DMS153 treated with DMSO at 0.1 percent for 48 hours (cell line): ENCODE measurements at regions not wholly inside any gene's neighbourhood (a gene's known extent, or its start where the extent isn't known, plus 50 kb on each side); places are given as distances from the start of the nearest gene placed in this dataset.
"Not testable (repeated sequence)": the region's sequence is repeated elsewhere in the genome, so short reads cannot be mapped to it uniquely, and the experiment has no call there.

ENCODE experiments used
- DNase-seq: peaks from one replicate; lab custom pipeline; 2025; ENCODE audit not compliant: unreplicated experiment; lab: John Stamatoyannopoulos, UW

DNA sequence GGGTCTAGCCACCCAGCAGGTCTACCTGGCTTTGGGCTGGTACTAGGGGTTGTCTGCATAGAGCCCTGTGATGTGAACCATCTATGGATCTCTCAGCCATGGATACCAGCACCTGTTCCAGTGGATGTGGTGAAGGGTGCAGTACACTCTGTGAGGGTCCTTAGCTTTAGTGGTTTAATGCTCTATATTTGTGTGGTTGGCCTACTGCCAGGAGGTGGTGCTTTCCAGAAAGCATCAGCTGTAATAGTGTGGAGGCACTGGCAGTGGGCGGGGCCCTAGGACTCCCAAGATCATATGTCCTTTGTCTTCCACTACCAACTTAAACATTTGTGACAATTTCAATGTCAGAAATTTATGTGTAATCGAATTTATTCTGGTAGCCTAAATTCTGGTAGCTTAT lies 1065.1 kb downstream of the RPIA start:
- DNase-seq = not testable (repeated sequence)

DNA sequence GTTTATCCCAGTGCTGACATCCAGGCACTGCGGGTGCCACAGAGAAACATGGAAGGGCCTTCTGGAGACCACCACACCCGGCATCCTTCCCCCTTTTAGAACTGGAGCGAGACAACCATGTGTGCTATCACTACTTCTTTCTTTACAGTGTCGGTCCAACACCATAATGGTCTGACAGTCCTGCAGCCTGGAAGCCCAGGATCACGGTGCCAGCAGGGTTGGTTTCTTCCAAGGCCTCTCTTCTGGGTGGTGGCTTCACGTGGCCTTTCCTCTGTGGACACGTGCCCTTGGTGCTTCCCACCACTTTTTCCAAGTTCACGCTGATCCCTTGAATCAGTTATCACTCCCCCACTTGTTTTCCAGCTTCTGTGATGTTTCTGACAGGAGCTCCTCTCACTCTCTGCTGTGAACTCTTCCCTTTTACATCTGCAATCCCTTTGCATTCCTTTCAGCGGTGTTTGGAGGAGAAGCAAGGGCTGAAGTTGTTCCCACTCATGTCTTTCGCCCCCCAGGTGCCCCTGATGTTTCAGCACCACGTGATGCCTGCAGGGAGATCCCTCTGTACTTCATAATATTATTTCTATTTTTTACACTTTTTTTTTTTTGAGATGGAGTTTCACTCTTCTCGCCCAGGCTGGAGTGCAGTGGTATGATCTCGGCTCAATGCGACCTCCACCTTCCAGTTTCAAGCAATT lies 1067.0 kb downstream of the RPIA start:
- not testable (repeated sequence) for DNase-seq

DNA sequence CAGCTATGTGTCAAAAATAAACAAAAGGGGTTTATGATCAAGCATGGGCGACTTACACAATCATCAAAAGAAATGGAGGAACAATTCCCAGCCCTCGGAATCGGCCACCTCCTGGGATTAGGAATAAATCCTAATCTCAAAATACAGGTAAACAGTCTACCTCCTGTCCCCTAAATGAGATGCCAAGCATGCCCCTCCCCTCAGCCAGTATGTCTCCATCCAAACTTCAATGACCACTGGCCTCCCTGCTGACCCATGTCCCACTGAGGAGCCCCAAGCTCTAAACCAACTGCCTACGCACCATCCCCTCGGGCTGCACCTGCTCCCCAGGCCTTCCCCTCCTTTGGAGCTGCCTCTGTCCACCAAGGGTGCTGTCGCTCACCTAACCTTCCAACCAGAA lies 1069.3 kb downstream of the RPIA start:
- DNase-seq = not testable (repeated sequence)

- not testable (repeated sequence) for DNase-seq
These were observed 1069.7 kb downstream of the RPIA start for GRCh38 chr2:89761171-89761570.

DNA sequence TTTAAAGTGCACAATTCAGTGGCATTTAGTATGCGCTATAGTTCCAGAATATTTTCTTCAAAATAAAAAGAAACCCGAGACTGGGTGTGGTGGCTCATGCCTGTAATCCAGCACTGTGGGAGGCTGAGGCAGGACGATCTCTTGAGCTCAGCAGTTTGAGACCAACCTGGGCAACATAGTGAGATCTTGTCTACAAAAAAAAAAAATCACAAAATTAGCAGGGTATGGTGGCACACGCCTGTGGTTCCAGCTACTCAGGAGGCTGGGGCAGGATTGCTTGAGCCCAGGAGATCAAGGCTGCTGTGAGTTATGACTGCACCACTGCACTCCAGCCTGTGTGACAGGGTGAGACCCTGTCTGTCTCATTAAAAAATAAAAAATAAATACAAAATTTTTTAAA lies 1070.4 kb downstream of the RPIA start:
- DNase-seq = not testable (repeated sequence)

- DNase-seq = not testable (repeated sequence)
These were observed 1071.2 kb downstream of the RPIA start for GRCh38 chr2:89762461-89763253.

DNA sequence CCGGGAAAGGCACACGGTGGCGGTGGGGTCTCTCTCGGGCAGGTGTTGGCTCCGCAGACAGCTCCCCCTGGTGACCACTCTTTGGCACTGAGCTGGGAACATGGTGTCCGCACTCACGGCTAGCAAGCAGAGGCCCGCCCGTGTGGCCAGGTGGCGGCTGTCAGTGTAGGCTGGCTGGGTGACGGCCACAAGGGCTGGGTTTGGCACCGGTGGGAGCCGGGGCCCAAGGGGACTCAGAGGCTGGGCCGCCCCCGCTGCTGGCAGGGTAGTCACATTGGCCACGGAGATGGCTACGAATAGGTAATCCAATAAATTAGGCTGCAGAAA lies 1071.7 kb downstream of the RPIA start:
- no peak for DNase-seq

DNA sequence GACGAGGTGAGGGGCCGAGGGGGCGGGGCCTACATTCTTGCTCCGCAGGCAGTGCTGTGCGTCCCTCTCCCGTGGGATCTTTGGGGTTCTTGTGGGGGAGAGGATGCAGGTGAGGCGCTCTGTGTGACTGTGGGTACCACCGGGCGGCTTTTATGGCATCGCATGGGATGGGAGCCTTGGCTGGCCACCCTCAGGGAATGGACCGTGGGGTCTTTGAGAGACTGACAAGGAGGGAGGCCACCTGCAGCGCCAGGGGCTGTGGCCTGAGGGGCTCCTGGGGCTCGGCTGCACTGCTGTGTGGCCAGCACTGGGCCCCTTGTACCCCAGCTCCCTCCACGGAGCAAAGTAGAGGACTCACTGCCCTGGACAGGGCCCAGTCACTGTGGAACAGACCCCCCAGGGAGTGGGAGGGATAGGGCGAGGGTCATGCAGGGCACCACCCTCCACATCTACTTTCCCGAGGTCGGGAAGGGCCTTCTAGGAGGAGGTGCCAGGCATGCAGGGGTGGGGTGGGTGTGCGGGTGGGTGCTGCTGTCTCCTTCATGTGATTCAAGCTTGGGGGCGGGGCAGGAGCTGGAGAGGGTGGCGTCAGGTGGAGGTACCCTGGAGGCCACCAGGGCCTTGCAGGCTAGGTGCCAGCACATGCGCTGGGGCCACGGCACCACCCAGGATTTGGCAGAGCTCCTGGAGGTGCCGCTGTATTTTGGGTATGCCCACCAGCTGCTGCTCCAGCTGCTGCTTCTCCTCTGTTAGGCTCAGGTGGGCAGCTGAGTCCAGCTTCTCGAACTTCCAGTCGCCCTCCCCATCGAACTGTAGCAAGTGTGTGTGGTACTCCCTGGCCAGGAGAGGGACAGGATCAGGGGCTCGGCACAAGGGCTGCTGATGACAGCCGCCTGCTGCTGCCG lies 1072.4 kb downstream of the RPIA start:
- DNase-seq = no peak

- not testable (repeated sequence) for DNase-seq
These were observed 1073.3 kb downstream of the RPIA start for GRCh38 chr2:89764571-89765360.

DNA sequence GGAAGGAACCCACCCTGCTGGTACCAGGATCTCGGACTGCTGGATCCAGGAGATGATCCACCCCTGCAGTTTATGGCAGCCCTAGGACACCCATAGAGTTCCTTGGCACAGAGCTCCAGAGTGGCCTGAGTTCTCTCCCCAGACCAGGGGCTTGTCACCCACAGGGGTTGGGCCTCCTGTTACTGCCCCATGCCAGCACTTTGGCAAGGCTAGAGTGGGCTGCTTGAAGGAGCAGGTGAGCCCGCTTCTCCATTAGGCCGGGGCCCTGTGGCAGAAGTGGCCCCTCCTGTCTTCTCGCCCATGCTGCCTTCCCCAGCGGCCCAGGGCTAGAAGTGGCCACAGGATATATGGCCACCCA lies 1073.9 kb downstream of the RPIA start:
- DNase-seq = not testable (repeated sequence)

DNA sequence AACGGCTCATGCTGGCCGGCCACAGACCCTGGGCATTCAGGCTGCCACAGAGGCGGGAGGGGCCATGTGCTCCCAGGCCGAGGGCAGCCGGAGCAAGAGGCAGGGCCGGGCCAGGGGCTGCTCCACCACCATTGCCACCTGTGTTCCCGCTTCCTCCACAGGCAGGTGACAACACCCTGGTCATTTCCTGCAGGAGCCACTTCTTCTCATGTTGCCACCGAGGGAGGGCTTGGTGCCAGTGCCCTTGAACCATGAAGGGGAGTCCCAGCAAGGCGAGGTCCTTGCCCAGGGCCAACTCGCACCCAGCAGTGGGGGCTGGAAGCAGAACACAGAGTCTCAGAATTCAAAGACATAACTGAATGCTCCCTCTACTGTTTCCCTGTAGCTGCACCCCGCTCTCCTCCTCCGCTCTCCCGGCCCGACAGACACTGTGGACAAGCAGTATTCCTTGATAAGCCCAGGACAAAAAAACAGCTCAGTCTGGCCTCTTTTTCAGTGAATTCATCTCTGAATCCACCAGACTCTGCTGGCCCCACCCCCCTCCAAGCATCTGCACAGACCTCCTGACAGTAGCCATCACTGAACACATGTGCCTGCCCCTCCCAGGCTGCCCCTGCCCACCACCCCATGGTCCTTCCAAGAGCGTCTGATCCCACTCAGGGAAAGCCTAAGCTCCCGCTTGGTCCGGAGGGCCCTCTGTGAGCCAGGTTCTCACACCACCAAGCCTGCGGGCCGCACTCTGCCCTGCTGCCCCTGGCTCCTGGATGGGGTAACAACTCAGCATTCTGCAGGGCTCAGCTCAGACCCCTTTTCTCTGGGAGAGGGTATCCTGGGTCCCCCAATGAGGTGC lies 1074.9 kb downstream of the RPIA start:
- not testable (repeated sequence) for DNase-seq

- DNase-seq = not testable (repeated sequence)
These were observed 1075.6 kb downstream of the RPIA start for GRCh38 chr2:89767058-89767457.

- no peak for DNase-seq
These were observed 1076.3 kb downstream of the RPIA start for GRCh38 chr2:89767572-89768435.

- DNase-seq = no peak
These were observed 1084.4 kb downstream of the RPIA start for GRCh38 chr2:89775885-89776284.

- DNase-seq = no peak
These were observed 1088.8 kb downstream of the RPIA start for GRCh38 chr2:89780318-89780717.

DNA sequence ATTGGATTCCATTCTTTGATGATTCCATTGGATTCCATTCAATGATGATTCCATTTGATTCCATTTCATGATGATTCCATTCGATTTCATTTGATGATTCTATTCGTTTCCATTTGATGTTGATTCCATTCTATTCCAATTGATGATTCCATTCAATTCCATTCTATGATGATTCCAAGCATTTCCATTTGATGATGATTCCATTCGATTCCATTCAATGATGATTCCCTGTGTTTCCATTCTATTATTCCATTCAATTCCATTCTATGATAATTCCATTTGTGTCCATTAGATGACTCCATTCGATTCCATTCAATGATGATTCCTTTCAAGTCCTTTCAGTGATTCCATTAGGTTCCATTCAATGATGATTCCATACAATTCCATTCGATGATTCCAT lies 1090.5 kb downstream of the RPIA start:
- no peak for DNase-seq

GRCh38 chr2:89784960-89785359 lies 1093.5 kb downstream of the RPIA start:
- DNase-seq = no peak

- DNase-seq = not testable (repeated sequence)
These were observed 1094.1 kb downstream of the RPIA start for GRCh38 chr2:89785528-89785927.

- not testable (repeated sequence) for DNase-seq
These were observed 1095.2 kb downstream of the RPIA start for GRCh38 chr2:89786642-89787041.
